Epithelial cell of proximal tubule (primary cell): ENCODE measurements at regions not wholly inside any gene's neighbourhood (a gene's known extent, or its start where the extent isn't known, plus 50 kb on each side); places are given as distances from the start of the nearest gene placed in this dataset.

Experiments
- DNase-seq: peaks from one replicate; pipeline ENCODE4 v3.0.0-alpha.2; 2011; ENCODE audit warnings: low read depth
- H3K4me3 ChIP-seq: 2 replicates; pipeline ENCODE4 v1.5.1; 2011; ENCODE audit warnings: low read depth, mild to moderate bottlenecking, low read length
- CTCF ChIP-seq: conservative IDR thresholded peaks from 2 replicates; pipeline ENCODE4 v1.5.1; 2012; ENCODE audit warnings: low read depth, mild to moderate bottlenecking, low read length

GRCh38 chrY:8809076-8809475 lies 528.2 kb upstream of the TSPY4 start:
- DNase-seq, result no peak
- no peak for TF ChIP-seq CTCF
- H3K4me3 ChIP-seq, result no peak overlapping the region

GRCh38 chrY:8814143-8814542 lies 523.1 kb upstream of the TSPY4 start:
- no peak for DNase-seq
- TF ChIP-seq CTCF, result no peak

DNA sequence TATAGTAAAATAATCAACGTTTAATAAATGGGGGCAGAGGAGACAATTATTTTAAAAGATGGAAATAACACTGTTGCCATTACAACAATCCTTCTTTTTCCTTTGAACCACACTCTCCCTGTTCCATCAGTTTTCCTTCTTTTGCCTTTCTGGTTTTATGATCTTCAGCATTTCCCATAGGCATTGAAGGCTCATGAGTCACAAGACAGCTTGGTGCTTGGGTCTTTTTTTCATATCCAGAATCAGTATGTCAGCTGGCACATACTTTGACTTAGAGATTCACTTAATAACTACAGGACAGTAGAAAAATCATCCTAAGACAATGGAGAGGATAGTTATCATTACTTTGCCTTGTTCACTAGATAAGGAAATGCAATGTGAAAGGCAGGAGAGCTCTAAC lies 521.6 kb upstream of the TSPY4 start:
- H3K4me3 ChIP-seq, result no peak overlapping the region
- no peak for DNase-seq
- TF ChIP-seq CTCF, result no peak

More at GRCh38 chrY:8814143-8814542, 523.1 kb upstream of the TSPY4 start:
- H3K4me3 ChIP-seq, result no peak overlapping the region

- H3K4me3 ChIP-seq, result no peak overlapping the region
- DNase-seq, result no peak
- TF ChIP-seq CTCF, result no peak
Observed at GRCh38 chrY:8820032-8820431, 517.2 kb upstream of the TSPY4 start.

DNA sequence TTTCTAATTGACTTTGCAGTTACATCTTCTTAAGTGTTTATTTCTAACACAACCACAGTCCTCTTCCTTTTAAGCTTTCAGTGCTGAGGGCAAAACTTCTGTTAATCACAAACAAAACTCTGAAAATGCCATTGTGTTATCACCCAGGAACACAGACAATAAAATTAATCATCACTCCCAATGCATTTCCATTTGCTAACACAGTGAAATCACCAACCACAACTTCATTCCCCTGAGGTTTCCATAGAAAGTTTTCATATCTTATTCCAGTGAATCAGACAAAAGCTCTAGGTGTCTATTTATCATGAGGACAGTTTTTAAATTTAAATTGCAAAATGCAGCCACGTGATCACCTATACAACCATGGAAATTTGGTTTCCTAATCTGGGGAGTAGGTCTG lies 516.2 kb upstream of the TSPY4 start:
- DNase-seq, result no peak
- TF ChIP-seq CTCF, result no peak

DNA sequence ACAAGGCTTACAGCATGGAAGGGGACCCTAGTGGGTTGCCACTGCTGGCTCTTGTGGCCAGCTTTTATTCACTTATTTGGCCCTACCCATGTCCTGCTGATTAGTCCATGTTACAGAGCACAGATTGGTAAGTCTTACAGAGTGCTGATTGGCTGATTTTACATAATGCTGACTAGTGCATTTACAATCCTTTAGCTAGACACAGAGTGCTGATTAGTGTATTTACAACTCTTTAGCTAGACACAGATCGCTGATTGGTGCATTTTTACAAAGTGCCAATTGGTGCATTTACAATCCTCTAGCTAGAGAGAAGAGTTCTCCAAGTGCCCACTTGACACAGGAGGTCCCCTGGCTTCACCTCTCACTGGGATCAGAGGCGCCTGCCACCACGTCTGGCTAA lies 485.0 kb upstream of the TSPY4 start:
- TF ChIP-seq CTCF, result no peak
- DNase-seq, result no peak
- H3K4me3 ChIP-seq, result no peak overlapping the region

More for the DNA sequence above, 516.2 kb upstream of the TSPY4 start:
- no peak overlapping the region for H3K4me3 ChIP-seq

- no peak for DNase-seq
- TF ChIP-seq CTCF, result no peak
- no peak overlapping the region for H3K4me3 ChIP-seq
Observed at GRCh38 chrY:8888371-8888770, 448.9 kb upstream of the TSPY4 start.
